ENCODE measurements at regions not wholly inside any gene's neighbourhood (a gene's known extent, or its start where the extent isn't known, plus 50 kb on each side); places are given as distances from the start of the nearest gene placed in this dataset.

- TF ChIP-seq POLR2A (IDR thresholded peaks at IDR 0.05; ENCODE audit: low read length) (no peak), GATA1 (IDR thresholded peaks at IDR 0.05; ENCODE audit: low read depth, low read length) (no peak)
Observed at GRCh38 chr11:31995525-31996094, 95.3 kb upstream of the RCN1 start.
